ENCODE measurements at regions not wholly inside any gene's neighbourhood (a gene's known extent, or its start where the extent isn't known, plus 50 kb on each side); places are given as distances from the start of the nearest gene placed in this dataset.

DNA sequence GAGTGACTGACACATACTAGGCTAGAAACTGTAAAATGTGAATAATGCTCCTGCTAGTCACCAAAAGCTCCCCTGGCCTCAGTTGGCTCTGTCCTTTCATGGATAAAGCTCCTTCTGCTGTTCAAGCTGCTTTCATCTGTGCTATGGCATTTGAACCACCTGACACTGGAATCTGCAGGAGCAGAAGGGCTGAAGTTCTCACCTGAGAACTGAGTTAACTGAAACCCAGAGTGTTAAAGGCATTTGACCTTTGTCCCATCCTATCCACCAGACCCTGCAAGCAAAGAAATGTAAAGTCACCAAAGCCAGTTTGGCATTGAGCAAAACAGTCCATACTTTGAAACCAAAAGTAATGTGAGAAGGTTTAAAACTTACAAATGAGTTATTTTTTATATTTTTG is 77.7 kb downstream of the BMP2 start:
- TF ChIP-seq, protein P1, sequence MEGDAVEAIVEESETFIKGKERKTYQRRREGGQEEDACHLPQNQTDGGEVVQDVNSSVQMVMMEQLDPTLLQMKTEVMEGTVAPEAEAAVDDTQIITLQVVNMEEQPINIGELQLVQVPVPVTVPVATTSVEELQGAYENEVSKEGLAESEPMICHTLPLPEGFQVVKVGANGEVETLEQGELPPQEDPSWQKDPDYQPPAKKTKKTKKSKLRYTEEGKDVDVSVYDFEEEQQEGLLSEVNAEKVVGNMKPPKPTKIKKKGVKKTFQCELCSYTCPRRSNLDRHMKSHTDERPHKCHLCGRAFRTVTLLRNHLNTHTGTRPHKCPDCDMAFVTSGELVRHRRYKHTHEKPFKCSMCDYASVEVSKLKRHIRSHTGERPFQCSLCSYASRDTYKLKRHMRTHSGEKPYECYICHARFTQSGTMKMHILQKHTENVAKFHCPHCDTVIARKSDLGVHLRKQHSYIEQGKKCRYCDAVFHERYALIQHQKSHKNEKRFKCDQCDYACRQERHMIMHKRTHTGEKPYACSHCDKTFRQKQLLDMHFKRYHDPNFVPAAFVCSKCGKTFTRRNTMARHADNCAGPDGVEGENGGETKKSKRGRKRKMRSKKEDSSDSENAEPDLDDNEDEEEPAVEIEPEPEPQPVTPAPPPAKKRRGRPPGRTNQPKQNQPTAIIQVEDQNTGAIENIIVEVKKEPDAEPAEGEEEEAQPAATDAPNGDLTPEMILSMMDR (IDR thresholded peaks at IDR 0.05; ENCODE audit: borderline replicate concordance, extremely low read depth, low read length, poor library complexity, severe bottlenecking): no peak
- TF ChIP-seq EZH2 (IDR thresholded peaks at IDR 0.05; ENCODE audit: borderline replicate concordance, low read depth, low read length, severe bottlenecking): no peak
- no peak for DNase-seq
- H3K9ac ChIP-seq (ENCODE audit: low read depth, low read length): no peak overlapping the region
- no peak overlapping the region for H2AFZ ChIP-seq (ENCODE audit: low read depth, low read length)
- H3K4me2 ChIP-seq (ENCODE audit: insufficient read depth, low read length): no peak overlapping the region
- no peak for ATAC-seq (ENCODE audit: insufficient read depth, low read depth)
- no peak overlapping the region for H3K27ac ChIP-seq (ENCODE audit: low read length)
- no peak overlapping the region for H3K4me3 ChIP-seq (ENCODE audit: low read depth in 1 of 2, low read length in 2 of 2)
- no peaks in the 10 kb centered on the region for H3K79me2 ChIP-seq (ENCODE audit: insufficient read depth, low read length)
- no peaks in the 10 kb centered on the region for H3K36me3 ChIP-seq (ENCODE audit: insufficient read depth, low read length)
- H3K27me3 ChIP-seq (ENCODE audit: insufficient read depth, low read length, poor library complexity): peaks cover 4% of the 10 kb centered on the region
- H3K9me3 ChIP-seq (ENCODE audit: insufficient read depth, low read length, severe bottlenecking): no peaks in the 10 kb centered on the region
- H4K20me1 ChIP-seq (ENCODE audit: insufficient read depth, low read length): no peaks in the 10 kb centered on the region
- no peaks in the 10 kb centered on the region for H3K4me1 ChIP-seq (ENCODE audit: insufficient read depth, low read length)

DNA sequence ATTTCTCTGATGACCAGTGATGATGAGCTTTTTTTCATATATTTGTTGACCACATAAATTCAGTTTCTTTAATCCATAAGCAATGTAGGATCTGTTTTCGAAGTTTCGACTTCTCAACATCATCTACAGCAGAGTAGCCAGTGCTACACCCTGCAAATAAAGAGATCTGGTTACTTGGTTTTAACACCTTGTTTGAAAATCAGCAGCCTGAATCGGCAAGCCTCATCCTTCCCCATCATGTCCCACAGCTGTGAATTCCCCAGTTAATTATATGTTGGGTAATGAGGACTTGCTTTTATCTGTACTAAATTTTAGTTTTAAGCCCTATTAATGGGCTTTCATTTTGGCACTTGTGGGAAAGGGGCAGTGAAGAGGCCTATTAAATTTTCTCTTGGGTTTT is 80.6 kb downstream of the BMP2 start:
- no peak for DNase-seq
- no peak overlapping the region for H3K4me2 ChIP-seq (ENCODE audit: insufficient read depth, low read length)
- no peak overlapping the region for H3K9ac ChIP-seq (ENCODE audit: low read depth, low read length)

DNA sequence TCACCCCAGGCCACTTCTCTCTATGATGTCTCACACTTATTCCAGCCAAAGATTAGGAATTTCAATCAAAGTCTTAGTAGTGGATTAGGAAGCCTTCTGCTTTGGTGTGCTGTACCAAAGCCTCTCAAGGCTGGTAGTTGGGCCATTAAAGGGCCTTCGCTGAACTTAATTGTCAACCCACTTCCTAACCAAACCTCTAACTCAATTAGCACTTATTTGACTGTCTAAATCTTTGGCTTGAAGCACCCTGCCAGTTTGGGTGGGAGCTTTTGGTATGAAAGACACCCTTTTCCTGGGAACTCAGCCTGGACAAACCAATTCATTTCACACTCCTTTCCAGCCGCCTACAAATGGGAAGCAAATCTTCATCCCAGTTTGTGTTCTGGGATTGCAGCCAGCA is 81.5 kb downstream of the BMP2 start:
- no peaks in the 10 kb centered on the region for H4K20me1 ChIP-seq (ENCODE audit: insufficient read depth, low read length)
- no peaks in the 10 kb centered on the region for H3K9me3 ChIP-seq (ENCODE audit: insufficient read depth, low read length, severe bottlenecking)
- no peaks in the 10 kb centered on the region for H3K4me1 ChIP-seq (ENCODE audit: insufficient read depth, low read length)
- H3K27ac ChIP-seq (ENCODE audit: low read length): no peak overlapping the region
- H3K79me2 ChIP-seq (ENCODE audit: insufficient read depth, low read length): no peaks in the 10 kb centered on the region
- no peak overlapping the region for H2AFZ ChIP-seq (ENCODE audit: low read depth, low read length)
- H3K27me3 ChIP-seq (ENCODE audit: insufficient read depth, low read length, poor library complexity): peaks cover under 1% of the 10 kb centered on the region
- ATAC-seq (ENCODE audit: insufficient read depth, low read depth) (no peak), DNase-seq (no peak)
- no peaks in the 10 kb centered on the region for H3K36me3 ChIP-seq (ENCODE audit: insufficient read depth, low read length)
- H3K4me2 ChIP-seq (ENCODE audit: insufficient read depth, low read length): no peak overlapping the region
- no peak overlapping the region for H3K4me3 ChIP-seq (ENCODE audit: low read depth in 1 of 2, low read length in 2 of 2)
- TF ChIP-seq EZH2 (IDR thresholded peaks at IDR 0.05; ENCODE audit: borderline replicate concordance, low read depth, low read length, severe bottlenecking): no peak
- TF ChIP-seq, protein P1 (IDR thresholded peaks at IDR 0.05; ENCODE audit: borderline replicate concordance, extremely low read depth, low read length, poor library complexity, severe bottlenecking): no peak
- no peak overlapping the region for H3K9ac ChIP-seq (ENCODE audit: low read depth, low read length)

More for the DNA sequence above, 80.6 kb downstream of the BMP2 start:
- Histone ChIP-seq H3K27ac (ENCODE audit: low read length) (no peak overlapping the region), H2AFZ (ENCODE audit: low read depth, low read length) (no peak overlapping the region), H3K27me3 (ENCODE audit: insufficient read depth, low read length, poor library complexity) (no peaks in the 10 kb centered on the region), H3K79me2 (ENCODE audit: insufficient read depth, low read length) (no peaks in the 10 kb centered on the region), H3K36me3 (ENCODE audit: insufficient read depth, low read length) (no peaks in the 10 kb centered on the region), H3K4me1 (ENCODE audit: insufficient read depth, low read length) (no peaks in the 10 kb centered on the region), H3K4me3 (ENCODE audit: low read depth in 1 of 2, low read length in 2 of 2) (no peak overlapping the region), H3K9me3 (ENCODE audit: insufficient read depth, low read length, severe bottlenecking) (no peaks in the 10 kb centered on the region), H4K20me1 (ENCODE audit: insufficient read depth, low read length) (no peaks in the 10 kb centered on the region)
- ATAC-seq (ENCODE audit: insufficient read depth, low read depth): no peak
- TF ChIP-seq, protein P1 (IDR thresholded peaks at IDR 0.05; ENCODE audit: borderline replicate concordance, extremely low read depth, low read length, poor library complexity, severe bottlenecking): no peak
- no peak for TF ChIP-seq EZH2 (IDR thresholded peaks at IDR 0.05; ENCODE audit: borderline replicate concordance, low read depth, low read length, severe bottlenecking)

DNA sequence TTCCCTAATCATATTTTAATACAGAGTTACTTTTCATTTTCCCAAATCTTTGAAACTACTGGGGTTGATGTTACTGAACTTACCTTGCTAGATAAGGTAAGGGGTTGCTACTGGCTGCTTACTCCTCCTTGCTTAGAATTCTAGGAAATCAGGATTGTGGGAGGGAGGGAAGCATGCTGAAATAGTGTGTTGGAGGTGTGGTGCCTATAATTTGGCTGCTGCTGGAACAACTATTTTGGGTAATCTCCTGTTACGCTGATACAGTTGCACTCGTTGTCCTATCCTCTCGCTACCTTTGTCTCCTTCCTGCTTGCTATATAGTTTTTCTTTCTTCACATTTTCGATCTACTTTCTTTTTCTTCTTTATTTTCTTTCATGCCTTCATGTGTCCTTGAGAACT is 83.7 kb downstream of the BMP2 start:
- no peak overlapping the region for H3K27ac ChIP-seq (ENCODE audit: low read length)
- H4K20me1 ChIP-seq (ENCODE audit: insufficient read depth, low read length): no peaks in the 10 kb centered on the region
- H2AFZ ChIP-seq (ENCODE audit: low read depth, low read length): no peak overlapping the region
- no peak for ATAC-seq (ENCODE audit: insufficient read depth, low read depth)
- TF ChIP-seq, protein P1 (IDR thresholded peaks at IDR 0.05; ENCODE audit: borderline replicate concordance, extremely low read depth, low read length, poor library complexity, severe bottlenecking): no peak
- no peak for TF ChIP-seq EZH2 (IDR thresholded peaks at IDR 0.05; ENCODE audit: borderline replicate concordance, low read depth, low read length, severe bottlenecking)
- H3K4me2 ChIP-seq (ENCODE audit: insufficient read depth, low read length): no peak overlapping the region
- no peak overlapping the region for H3K9ac ChIP-seq (ENCODE audit: low read depth, low read length)
- no peaks in the 10 kb centered on the region for H3K4me1 ChIP-seq (ENCODE audit: insufficient read depth, low read length)
- peaks cover 5% of the 10 kb centered on the region for H3K27me3 ChIP-seq (ENCODE audit: insufficient read depth, low read length, poor library complexity)
- no peak overlapping the region for H3K4me3 ChIP-seq (ENCODE audit: low read depth in 1 of 2, low read length in 2 of 2)
- no peak for DNase-seq
- no peaks in the 10 kb centered on the region for H3K9me3 ChIP-seq (ENCODE audit: insufficient read depth, low read length, severe bottlenecking)
- H3K79me2 ChIP-seq (ENCODE audit: insufficient read depth, low read length): no peaks in the 10 kb centered on the region
- no peaks in the 10 kb centered on the region for H3K36me3 ChIP-seq (ENCODE audit: insufficient read depth, low read length)

Data from DND-41 (cell line).